ENCODE measurements at regions not wholly inside any gene's neighbourhood (a gene's known extent, or its start where the extent isn't known, plus 50 kb on each side); places are given as distances from the start of the nearest gene placed in this dataset.

- DNase-seq (ENCODE audit: low read depth), result no peak
- CTCF ChIA-PET, result no interaction called here
- Histone ChIP-seq H3K36me3 (ENCODE audit: control insufficient read depth, insufficient read depth, low read length) (no peaks in the 10 kb centered on the region), H3K27me3 (ENCODE audit: control insufficient read depth, insufficient read depth, low read length) (no peaks in the 10 kb centered on the region), H3K4me3 (ENCODE audit: low read depth, low read length) (no peak overlapping the region)
- POLR2A ChIA-PET, result no interaction called here
- TF ChIP-seq CTCF (IDR thresholded peaks at IDR 0.05; ENCODE audit: insufficient read depth, low read depth, low read length), result no peak
Measured at GRCh38 chr17:65374966-65375365, 186.5 kb downstream of the AXIN2 start.

GRCh38 chr17:65371702-65372101, 189.7 kb downstream of the AXIN2 start:
- H3K27me3 ChIP-seq (ENCODE audit: control insufficient read depth, insufficient read depth, low read length), result no peaks in the 10 kb centered on the region; the same call in none of the 2 replicates
- ChIA-PET CTCF (no interaction called here), POLR2A (no interaction called here)
- H3K4me3 ChIP-seq (ENCODE audit: low read depth, low read length), result no peak overlapping the region
- DNase-seq (ENCODE audit: low read depth), result no peak
- no peak for TF ChIP-seq CTCF (IDR thresholded peaks at IDR 0.05; ENCODE audit: insufficient read depth, low read depth, low read length)
- H3K36me3 ChIP-seq (ENCODE audit: control insufficient read depth, insufficient read depth, low read length), result no peaks in the 10 kb centered on the region

GRCh38 chr17:65370669-65371131, 190.7 kb downstream of the AXIN2 start:
- Histone ChIP-seq H3K4me3 (ENCODE audit: low read depth, low read length) (no peak overlapping the region), H3K27me3 (ENCODE audit: control insufficient read depth, insufficient read depth, low read length) (no peaks in the 10 kb centered on the region; the same call in none of the 2 replicates), H3K36me3 (ENCODE audit: control insufficient read depth, insufficient read depth, low read length) (no peaks in the 10 kb centered on the region)
- DNase-seq (ENCODE audit: low read depth), result no peak
- TF ChIP-seq CTCF (IDR thresholded peaks at IDR 0.05; ENCODE audit: insufficient read depth, low read depth, low read length), result no peak
- CTCF ChIA-PET, result no interaction called here
- POLR2A ChIA-PET, result no interaction called here

GRCh38 chr17:65368341-65368740, 193.1 kb downstream of the AXIN2 start:
- DNase-seq (ENCODE audit: low read depth), result no peak
- CTCF ChIA-PET, result no interaction called here
- H3K4me3 ChIP-seq (ENCODE audit: low read depth, low read length), result no peak overlapping the region
- POLR2A ChIA-PET, result no interaction called here
- no peak for TF ChIP-seq CTCF (IDR thresholded peaks at IDR 0.05; ENCODE audit: insufficient read depth, low read depth, low read length)
- no peaks in the 10 kb centered on the region for H3K36me3 ChIP-seq (ENCODE audit: control insufficient read depth, insufficient read depth, low read length)
- H3K27me3 ChIP-seq (ENCODE audit: control insufficient read depth, insufficient read depth, low read length), result no peaks in the 10 kb centered on the region; the same call in none of the 2 replicates

GRCh38 chr17:65366102-65366844, 195.2 kb downstream of the AXIN2 start:
- no peak overlapping the region for H3K4me3 ChIP-seq (ENCODE audit: low read depth, low read length)
- no peaks in the 10 kb centered on the region for H3K36me3 ChIP-seq (ENCODE audit: control insufficient read depth, insufficient read depth, low read length)
- no peak for TF ChIP-seq CTCF (IDR thresholded peaks at IDR 0.05; ENCODE audit: insufficient read depth, low read depth, low read length)
- ChIA-PET CTCF (interaction anchor here (1.5 kb wide), 1 partner anchor 12 kb away, joined by 6 read pairs; no protein-coding TSS in a partner anchor), POLR2A (no interaction called here)
- H3K27me3 ChIP-seq (ENCODE audit: control insufficient read depth, insufficient read depth, low read length), result no peaks in the 10 kb centered on the region; the same call in none of the 2 replicates
- DNase-seq (ENCODE audit: low read depth), result no peak
